K562 (cell line): ENCODE measurements at regions not wholly inside any gene's neighbourhood (a gene's known extent, or its start where the extent isn't known, plus 50 kb on each side); places are given as distances from the start of the nearest gene placed in this dataset.

Source experiments
- HDAC3 ChIP-seq: fragments of 450-650 bp; IDR thresholded peaks from 2 replicates; pipeline ENCODE4 v1.6.1; 2018; ENCODE audit warnings: borderline replicate concordance, mild to moderate bottlenecking, moderate library complexity; ENCODE audit not compliant: partially characterized antibody
- HNRNPLL ChIP-seq: fragments of 200-400 bp; formaldehyde crosslinking; IDR thresholded peaks from 2 replicates; pipeline ENCODE4 v1.6.1; 2017; ENCODE audit warnings: low read length, low read depth, mild to moderate bottlenecking; ENCODE audit not compliant: poor library complexity, severe bottlenecking
- ILK ChIP-seq: fragments of 450-650 bp; IDR thresholded peaks from 2 replicates; pipeline ENCODE4 v1.6.1; 2016; ENCODE audit warnings: missing genetic modification characterization, low read depth, mild to moderate bottlenecking, missing compliant biosample characterization, moderate library complexity, borderline replicate concordance
- MECOM ChIP-seq: fragments of 250-450 bp; sonication (Bioruptor Pico); IDR thresholded peaks from 2 replicates; pipeline ENCODE4 v1.8.0; 2022; ENCODE audit warnings: inconsistent platforms
- NR4A1 ChIP-seq, 2 experiments: fragments of 250-450 bp in 1 of 2; fragments of 450-650 bp in 1 of 2; sonication (Bioruptor Pico) in 1 of 2; IDR thresholded peaks; 2 replicates each; pipeline versions ENCODE4 v1.4.0 to v1.6.1; 2016 to 2020; ENCODE audit warnings: mild to moderate bottlenecking in 2 of 2, missing compliant biosample characterization in 1 of 2, missing genetic modification characterization in 1 of 2, moderate library complexity in 1 of 2
- RUNX1 ChIP-seq: sonication (generic); IDR thresholded peaks from 2 replicates; pipeline ENCODE4 v1.6.1; 2016; ENCODE audit warnings: antibody characterized with exemption, low read depth
- SETDB1 ChIP-seq: IDR thresholded peaks from one replicate; pipeline ENCODE4 v1.6.1; 2012; ENCODE audit warnings: low read length, control low read depth, inconsistent platforms
- STAT5A ChIP-seq: IDR thresholded peaks from 2 replicates; pipeline ENCODE4 v1.6.1; 2012; ENCODE audit warnings: low read length, inconsistent platforms, borderline replicate concordance
- TARDBP ChIP-seq: fragments of 450-650 bp; IDR thresholded peaks from 2 replicates; pipeline ENCODE4 v1.6.1; 2016
- ZBTB26 ChIP-seq: fragments of 450-650 bp; formaldehyde crosslinking; IDR thresholded peaks from 2 replicates; pipeline ENCODE4 v1.4.0; 2022; ENCODE audit warnings: missing genetic modification characterization
- TF ChIP-seq, protein P1 (sequence below): fragments of 250-450 bp; sonication (Bioruptor Pico); IDR thresholded peaks from 2 replicates; pipeline ENCODE4 v1.4.0; 2020
- TF ChIP-seq, protein P2 (sequence below): sonication (generic); formaldehyde crosslinking; IDR thresholded peaks from 2 replicates; pipeline ENCODE4 v1.9.0; 2022; ENCODE audit warnings: mild to moderate bottlenecking, missing genetic modification reagents

DNA sequence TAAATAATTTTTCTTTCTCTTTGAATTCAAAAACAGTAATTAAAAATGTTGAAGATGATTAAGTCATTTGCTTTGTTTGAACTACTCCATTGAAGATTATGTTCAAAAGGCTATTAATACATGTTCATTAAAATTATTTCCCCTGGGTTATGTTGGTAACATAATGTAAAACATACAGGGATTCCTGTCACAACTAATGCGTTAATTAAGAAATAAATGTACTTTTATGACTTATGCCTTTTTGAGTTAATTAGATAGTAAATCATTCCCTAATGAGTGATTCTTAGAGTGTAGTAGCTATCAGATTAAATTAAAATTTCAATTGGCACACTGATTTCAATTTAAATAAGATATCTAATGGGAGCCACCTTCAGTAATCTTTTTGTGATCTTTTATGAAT lies 549.1 kb downstream of the ANKRD50 start (continued):
- TF ChIP-seq, protein P1, sequence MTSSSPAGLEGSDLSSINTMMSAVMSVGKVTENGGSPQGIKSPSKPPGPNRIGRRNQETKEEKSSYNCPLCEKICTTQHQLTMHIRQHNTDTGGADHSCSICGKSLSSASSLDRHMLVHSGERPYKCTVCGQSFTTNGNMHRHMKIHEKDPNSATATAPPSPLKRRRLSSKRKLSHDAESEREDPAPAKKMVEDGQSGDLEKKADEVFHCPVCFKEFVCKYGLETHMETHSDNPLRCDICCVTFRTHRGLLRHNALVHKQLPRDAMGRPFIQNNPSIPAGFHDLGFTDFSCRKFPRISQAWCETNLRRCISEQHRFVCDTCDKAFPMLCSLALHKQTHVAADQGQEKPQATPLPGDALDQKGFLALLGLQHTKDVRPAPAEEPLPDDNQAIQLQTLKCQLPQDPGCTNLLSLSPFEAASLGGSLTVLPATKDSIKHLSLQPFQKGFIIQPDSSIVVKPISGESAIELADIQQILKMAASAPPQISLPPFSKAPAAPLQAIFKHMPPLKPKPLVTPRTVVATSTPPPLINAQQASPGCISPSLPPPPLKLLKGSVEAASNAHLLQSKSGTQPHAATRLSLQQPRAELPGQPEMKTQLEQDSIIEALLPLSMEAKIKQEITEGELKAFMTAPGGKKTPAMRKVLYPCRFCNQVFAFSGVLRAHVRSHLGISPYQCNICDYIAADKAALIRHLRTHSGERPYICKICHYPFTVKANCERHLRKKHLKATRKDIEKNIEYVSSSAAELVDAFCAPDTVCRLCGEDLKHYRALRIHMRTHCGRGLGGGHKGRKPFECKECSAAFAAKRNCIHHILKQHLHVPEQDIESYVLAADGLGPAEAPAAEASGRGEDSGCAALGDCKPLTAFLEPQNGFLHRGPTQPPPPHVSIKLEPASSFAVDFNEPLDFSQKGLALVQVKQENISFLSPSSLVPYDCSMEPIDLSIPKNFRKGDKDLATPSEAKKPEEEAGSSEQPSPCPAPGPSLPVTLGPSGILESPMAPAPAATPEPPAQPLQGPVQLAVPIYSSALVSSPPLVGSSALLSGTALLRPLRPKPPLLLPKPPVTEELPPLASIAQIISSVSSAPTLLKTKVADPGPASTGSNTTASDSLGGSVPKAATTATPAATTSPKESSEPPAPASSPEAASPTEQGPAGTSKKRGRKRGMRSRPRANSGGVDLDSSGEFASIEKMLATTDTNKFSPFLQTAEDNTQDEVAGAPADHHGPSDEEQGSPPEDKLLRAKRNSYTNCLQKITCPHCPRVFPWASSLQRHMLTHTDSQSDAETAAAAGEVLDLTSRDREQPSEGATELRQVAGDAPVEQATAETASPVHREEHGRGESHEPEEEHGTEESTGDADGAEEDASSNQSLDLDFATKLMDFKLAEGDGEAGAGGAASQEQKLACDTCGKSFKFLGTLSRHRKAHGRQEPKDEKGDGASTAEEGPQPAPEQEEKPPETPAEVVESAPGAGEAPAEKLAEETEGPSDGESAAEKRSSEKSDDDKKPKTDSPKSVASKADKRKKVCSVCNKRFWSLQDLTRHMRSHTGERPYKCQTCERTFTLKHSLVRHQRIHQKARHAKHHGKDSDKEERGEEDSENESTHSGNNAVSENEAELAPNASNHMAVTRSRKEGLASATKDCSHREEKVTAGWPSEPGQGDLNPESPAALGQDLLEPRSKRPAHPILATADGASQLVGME (CRISPR knock-in tag), result no peak
- TF ChIP-seq ZBTB26 (CRISPR knock-in tag), result no peak
- TF ChIP-seq ILK (tag), result no peak
- TF ChIP-seq MECOM, result no peak
- TF ChIP-seq TARDBP, result no peak
- no peak for TF ChIP-seq HDAC3
- TF ChIP-seq NR4A1 (CRISPR knock-in tag; IDR thresholded peaks at IDR 0.05), result no peak
- TF ChIP-seq NR4A1 (tag; IDR thresholded peaks at IDR 0.05), result no peak
- no peak for TF ChIP-seq SETDB1
- TF ChIP-seq, protein P2, sequence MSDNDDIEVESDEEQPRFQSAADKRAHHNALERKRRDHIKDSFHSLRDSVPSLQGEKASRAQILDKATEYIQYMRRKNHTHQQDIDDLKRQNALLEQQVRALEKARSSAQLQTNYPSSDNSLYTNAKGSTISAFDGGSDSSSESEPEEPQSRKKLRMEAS, result no peak
- no peak for TF ChIP-seq RUNX1
- TF ChIP-seq HNRNPLL, result no peak
- TF ChIP-seq STAT5A, result no peak
- TF ChIP-seq, all 486 proteins: peak for 0
